HG03139 (cell line): ENCODE measurements at regions not wholly inside any gene's neighbourhood (a gene's known extent, or its start where the extent isn't known, plus 50 kb on each side); places are given as distances from the start of the nearest gene placed in this dataset.

Source experiments
- ATAC-seq: cut with Tn5 transposase; IDR thresholded peaks from one replicate; pipeline ENCODE4 v1.9.1; 2021; ENCODE audit not compliant: unreplicated experiment

DNA sequence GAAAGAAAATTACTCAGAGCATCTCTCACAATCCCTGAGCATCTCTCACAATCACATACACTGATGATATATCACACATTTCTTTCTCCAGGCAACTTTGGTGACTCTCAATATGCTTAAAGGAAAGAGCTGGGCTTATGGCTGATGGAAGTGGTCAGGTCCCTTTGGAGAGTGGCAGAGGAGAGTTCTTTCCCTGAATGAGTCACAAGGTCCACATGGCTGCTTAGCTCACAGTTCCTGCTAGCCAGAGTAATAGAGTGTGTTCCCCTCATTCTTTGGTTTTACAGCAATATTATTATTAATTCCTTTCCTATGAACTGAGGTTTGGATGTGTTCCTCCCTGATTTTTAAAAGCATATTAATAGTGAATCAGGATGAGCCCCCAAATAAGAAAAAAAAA, 287.4 kb downstream of the C7orf25 start:
- no peak for ATAC-seq

DNA sequence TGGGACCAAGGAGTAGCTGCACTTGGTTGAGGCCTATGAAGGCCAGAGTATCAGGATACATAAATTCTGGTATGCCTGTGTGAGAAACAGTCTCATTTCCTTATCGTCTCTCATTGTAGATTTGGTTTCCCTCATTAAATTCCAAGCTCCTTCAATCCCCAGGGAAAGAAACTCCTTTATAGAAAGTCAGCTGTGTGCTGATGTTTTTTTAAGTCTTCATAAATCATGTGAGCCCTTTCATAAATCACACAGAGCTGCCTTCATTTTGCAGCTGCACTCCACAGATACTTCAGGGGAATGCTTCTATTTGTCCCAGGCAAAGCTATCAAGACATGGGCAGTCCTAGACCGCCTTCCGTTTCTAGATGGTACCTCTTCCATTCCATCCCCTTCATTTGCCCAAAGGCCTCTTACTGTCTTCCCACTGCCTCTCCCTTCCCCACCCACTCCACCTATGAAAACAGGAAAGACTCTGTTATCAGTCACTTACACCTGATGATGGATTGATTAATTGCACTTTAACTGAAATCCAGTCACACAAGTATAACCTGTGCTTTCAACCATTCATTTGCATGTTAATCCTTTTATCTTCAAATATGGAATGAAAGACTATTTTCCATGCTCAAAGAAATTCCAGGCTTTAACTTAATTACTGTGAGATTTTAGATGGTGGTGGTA, 290.2 kb downstream of the C7orf25 start:
- no peak for ATAC-seq

DNA sequence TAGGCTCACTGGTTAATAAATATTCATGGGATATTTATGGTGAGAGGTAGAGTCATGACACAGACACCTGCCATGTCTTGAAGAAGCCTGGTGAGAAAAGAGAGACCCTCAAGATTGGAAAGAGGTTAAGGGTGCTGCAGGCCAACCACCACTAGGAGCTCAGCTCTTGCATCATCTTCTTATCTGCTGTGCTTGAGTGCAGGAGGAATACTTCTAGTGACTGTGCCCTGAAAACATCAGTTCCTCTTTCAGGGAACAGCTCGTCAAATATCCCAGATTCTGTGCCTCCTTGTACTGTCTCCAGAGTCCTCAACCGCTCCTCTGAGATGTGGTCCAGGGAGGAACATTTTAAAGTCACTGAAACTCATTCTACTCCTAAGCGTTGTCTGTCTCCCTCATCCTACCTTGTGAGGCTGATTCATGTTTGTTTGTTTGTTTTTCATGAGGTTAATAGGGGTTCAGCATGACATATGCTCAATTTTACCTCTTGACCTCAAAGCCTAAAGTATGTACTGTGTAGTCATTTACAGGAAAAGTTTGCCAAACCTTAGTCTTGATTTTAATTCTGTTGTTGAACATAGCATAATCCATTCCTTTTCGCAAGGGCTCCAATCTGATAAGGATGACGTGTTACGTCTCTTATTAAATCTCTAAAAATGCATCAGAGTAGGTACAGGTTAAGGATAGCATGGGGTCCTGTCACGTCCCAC, 293.1 kb downstream of the C7orf25 start:
- no peak for ATAC-seq

DNA sequence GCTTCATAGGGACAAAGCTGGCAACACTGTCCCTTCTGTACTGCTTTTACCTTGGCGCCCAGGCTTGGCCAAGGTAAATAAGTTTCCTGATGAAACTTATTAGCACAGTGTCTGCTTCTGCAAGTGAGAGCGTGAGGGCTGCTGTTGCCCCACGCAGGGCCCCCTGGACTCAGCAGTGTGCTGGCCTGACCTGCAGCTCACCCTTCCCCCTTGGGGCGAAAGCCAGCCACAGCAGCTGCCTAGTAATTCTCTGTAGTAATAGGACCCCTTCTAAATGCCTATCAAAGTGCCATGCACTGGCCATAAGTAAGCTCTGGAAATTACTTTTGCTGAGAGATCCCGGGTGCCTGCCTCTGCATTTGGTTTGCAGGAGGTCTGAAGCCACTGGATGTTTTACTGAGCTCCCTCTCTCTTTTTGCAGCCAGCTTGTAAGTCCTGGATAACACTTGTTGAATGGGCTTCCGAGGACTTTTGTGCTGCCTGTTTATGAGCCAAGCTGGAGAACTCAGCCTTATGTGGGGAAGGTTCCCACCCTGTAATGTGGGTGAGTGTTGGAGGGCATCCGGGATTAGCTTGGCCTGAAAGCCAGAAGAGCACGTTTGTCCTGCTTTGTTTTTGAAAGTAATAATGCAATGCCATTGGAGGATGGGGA, 293.9 kb downstream of the C7orf25 start:
- ATAC-seq = no peak

DNA sequence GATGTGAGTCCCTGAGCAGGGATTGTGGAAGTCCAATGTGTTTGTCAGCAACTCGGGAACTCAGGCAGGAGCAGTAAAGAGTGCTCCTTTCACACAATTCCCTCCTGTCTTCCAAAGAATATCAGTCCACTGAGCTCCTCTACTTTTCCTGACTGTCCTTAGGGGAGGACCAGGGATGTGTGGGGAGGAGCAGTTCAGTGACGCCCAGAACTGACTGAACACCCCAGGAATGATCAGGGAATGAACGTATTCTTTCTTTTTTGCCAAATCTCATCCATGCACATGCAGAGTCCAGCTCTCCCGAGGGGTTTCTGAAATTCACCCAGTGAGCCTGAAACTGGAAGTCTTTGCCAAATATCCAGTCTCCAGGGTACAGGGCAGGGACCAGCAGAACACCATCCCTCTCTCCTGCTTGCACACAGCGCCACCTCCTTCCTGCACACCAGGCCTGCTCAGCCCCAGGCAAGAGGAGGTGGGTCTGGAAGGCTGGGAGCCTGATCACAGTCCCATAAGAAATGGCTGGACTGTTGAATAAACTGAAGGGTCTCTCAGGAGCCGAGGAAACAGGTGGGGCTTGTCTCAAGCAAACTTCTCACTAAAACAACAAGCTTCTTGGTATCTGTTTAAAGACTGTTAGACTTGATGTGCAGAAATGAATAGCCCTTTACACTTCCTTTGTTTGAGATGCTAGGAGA, 294.7 kb downstream of the C7orf25 start:
- ATAC-seq = no peak

DNA sequence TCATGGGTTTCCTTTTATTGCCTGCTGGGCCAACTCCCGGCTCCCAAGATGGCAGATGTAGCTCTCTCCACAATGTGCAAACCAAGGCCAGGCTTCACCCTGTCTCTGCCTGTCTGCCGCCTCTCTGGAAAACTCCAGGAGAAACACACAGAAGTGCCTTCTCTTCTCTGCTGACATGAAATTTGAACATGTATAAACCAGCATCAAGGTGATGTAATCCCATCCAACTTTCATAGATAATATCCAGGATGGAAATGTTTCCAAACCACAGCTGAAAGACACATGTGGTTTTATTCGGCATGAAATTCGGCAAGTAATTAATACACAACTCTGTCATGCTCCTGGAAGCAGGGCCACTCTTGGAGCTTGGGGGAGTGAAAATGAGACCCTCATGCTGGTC, 297.2 kb downstream of the C7orf25 start:
- no peak for ATAC-seq

DNA sequence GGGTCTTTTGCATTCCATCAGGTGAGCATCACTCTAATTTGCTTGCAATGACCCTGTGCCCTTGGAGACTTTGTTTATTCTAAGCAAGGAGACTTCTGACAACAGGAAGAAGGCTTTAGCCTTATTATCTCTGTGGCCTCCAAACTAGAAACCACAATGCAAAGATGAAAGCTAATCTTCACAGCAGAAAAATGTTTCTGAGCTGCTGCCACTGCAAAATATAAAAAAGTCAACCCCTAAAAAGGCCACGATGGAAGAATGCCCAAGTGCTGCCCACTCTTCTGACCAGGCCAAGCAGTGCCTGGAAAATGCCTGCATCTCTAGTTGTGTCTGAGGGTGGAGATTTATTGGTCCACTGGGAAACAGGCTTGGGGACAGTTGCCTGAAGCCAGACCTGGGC, 299.9 kb downstream of the C7orf25 start:
- ATAC-seq = no peak

DNA sequence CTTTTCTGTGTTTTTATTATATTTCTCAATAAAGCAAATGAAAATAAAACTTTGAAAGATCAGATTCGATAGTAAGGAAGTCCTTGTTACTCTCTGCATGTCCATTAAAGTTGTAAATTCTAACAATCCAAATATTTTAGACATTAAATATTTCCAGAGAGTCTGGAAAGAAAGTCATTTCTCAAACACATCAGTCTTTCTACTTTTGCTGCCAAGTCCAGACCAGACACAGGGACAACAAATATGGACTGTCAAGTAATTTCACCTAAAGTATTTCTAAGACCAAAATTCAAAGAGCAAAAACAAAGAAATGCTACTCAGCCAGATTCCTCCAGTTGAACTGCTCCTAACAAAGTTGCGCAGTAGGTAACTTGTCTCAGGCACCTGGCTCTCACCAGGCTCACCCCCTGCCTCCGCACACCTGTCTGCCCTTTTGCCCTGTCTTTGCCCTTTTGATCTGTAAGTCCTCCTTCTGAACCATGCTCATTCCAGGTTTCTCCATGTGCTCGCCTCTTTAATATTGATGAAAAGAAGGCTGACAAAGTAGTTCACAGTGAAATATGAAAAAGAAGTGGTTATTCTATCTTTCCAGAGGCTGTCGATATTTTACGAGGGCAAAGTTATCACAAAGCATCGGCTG, 300.5 kb downstream of the C7orf25 start:
- no peak for ATAC-seq

DNA sequence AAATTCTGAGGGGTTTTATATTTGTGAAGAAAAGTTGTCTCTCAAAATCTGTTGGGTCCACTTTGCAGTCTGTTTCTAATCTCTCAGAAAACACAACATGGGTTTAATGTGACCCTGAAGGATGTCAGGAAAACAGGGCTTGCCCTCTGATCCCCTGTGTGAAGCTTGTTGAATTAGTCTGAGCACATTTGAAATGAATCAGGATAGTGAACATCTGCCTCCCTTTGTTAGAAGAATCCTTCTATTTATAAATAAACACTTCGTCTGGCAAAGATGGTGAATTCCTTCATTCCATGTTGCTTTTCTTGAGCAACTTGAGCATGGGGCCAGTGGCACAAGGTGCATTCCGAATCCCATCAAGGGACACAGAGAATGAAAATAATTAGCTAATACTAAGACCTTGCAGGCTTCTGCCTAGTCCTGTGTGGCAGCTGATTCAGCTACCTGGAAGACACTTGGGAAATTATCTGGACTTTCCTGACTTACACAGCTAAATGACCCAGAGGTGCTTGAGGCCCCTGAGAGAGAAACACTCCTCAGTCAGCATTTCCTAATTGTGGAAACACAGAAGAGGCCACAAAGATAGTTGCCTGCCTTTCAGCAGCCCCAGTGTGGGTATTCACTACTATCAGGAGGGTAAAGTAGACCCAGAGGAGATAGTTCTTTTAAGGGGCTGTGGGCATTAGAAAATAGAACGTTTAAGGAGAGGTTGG, 305.5 kb downstream of the C7orf25 start:
- no peak for ATAC-seq

DNA sequence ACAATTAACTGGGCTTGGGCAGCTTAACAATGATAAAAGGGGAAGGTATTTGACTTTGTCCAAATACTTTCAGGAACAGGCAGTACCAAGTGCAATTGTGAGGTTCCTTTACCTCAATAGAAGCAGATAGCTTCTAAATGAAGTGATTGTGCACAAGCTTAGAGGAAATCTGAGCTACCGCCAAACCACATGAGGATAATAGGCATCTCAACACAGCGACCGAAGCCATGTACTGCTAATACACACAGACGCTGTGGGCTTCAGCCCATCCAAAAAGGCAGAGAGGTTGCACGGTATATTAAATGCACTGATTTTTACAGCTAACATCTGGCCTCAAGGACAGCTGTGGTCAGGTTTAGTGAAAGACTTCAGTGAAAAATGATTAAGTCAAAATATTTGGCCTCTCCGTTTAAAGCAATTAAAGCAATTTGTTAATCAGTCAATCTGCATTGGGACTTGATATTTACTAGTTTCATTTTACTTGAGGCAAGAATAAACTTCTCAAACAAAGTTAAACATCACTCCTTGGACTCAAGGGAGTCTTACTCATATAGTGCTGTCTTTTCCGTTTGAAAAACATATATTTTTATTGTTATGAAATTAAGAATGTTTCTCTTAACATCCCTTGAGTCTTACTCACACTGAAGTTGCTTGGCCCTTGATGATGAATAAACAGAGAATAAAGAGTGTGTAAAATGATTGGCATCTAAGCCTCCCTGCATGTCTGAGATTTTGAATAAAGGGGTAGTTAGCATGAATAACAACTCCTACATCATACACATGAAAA, 306.3 kb downstream of the C7orf25 start:
- ATAC-seq = no peak

DNA sequence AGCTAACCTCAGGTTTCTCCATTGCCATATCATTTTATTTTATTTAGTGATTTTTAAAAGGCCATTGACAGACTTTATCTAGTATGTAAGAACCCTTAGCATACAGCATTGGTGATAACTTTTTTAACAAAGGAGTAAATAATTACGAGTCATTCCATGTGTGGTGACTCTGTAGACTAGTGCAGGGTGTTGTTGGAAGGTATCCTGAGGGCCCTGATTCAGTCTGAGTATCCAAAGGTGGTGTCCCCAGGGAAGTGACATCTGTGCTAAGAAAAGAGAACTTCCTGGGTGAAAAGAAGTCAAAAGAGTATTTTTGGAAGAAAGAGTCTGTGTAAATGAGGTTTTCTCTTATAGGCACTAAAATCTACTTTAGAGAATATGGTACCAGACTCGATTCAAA, 308.4 kb downstream of the C7orf25 start:
- ATAC-seq = no peak

DNA sequence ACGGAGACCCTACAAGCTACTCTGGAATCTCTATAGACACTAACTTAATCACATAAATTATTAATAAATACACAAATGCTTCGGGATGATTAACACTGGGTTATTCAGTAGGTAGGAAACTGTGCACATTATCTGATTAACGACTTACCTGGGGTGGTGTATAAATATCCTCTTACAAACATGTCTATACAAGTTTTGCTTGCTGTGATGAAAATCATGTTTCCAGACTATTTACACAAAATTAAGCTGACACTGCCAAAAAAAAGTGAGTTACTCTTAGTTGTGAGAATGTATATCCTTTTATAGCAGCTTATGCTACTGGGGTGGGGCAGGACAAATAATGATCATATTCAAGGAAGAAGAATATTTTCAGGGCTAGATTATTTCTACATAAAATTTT, 314.6 kb downstream of the C7orf25 start:
- no peak for ATAC-seq

DNA sequence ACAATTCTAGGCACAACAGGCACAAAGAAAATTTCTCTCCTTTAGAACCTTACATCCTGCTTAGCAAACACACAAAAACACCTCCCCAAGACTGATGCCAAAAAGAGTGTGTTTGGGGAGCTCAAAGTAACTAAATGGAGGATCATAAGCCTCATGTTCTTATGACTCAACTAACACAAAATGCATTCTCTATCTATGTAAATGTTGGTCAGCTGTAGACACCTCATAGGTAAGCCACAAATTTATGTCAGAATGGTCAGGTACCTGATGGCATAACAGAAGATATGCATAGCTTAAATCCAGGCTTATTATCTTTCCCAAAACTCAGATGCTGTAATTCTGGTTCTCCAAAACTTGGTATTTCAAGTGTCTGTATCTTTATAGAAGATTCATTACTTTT, 315.1 kb downstream of the C7orf25 start:
- no peak for ATAC-seq

DNA sequence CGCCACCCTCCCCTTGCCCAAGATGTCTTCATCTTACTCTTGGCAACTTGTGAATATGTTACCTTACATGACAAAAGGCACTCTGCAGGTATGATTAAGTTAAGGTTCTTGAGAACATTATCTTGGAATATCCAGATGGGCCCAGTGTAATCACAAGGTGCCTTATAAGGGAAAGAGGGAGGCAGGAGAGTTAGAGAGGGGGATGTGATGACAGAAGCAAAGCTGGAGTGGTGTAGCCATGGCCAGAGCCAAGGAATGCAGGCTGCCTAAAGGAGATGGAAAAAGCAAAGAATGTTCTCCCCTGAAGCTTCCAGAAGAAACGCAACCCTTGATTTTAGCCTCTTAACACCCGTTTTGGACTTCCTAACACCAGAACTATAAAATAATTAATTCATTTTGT, 318.0 kb downstream of the C7orf25 start:
- no peak for ATAC-seq

DNA sequence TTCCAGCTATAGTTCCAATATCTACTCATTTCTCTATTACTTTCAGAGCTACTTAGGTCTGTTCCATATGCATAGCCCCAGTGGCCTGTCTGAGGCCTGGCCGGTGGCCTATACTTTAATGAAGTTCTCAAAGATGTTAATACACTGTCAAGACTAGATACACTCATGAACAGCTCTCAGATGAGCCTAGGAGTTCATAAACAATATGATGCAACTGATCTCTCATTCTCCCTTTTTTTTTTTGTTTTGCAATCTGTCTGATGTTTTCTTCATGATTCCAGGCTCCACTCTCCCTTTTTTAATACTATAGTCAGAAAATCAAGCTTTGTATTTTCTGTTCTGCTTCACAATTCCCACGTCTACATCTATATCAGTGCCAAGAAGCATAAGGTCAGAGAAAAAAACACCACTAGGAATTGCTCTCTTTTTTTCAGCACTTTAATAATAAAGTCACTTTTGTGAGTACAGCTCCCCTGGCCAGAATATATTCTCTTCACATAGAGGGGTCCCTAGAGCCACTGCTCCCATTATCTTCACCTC, 321.0 kb downstream of the C7orf25 start:
- no peak for ATAC-seq

DNA sequence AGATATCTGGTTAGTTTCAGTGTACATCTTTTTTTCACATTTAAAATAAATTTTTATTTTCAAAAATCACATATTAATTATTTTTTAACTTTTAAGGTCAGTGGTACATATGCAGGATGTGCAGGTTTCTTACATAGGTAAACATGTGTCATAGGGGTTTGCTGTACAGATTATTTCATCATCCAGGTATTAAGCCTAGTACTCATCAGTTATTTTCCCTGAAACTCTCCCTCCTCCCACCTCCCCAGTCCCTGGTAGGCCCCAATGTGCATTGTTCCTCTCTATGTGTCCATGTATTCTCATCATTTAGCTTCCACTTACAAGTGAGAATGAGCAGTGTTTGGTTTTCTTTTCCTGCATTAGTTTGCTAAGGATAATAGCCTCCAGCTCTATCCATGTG, 323.0 kb downstream of the C7orf25 start:
- no peak for ATAC-seq

DNA sequence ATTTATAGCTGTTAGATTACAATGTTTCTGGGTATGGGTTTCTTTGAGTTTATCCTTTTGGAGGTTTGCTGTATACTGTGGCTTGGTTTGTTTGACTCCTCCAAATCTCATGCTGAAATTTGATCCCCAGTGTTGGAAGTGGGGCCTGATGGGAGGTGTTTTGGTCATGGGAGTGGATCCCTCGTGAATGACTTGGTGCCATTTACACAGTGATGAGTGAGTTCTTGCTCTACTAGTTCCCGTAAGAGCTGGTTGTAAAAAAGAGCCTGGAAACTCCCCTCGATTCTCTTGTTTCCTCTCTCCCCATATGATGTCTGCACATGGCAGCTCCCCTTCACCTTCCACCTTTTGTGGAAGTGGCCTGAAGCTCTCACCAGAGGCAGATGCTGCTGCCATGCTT, 324.1 kb downstream of the C7orf25 start:
- ATAC-seq = no peak

DNA sequence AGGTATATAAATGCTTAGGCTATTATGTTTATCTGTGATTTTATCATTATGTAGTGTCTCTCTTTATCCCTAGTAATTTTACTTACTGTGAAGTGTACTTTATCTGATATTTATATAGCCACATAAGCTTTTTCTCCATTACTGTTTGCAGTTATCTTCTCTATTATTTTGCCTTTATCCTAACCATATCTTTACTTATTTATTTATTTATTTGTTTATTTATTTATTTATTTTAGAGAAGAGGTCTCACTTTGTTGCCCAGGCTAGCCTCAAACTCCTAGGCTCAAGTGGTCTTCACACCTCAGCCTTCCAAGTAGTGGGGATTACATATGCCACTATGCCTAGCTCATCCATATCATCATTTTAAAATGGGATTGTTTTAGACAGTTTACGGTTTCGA, 331.8 kb downstream of the C7orf25 start:
- ATAC-seq = no peak

DNA sequence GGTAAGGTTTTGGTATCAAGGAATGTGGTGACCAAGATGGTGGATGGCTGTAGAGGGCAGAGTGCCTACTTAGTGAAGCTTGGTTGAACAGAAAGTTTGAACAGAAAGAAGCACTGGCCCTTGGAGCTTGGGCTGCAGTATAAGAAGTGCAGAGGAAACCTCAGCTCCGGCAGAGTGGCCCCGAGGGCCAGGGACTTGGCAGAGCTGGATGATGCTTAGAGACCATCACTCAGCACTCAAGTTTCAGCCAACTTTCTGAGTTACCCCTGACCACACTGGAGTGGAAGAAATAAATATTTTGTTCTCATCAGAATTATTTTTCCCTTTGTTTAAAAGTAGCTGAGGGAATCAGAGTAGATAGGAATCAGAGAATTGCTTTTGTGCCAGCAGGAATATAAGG, 336.7 kb downstream of the C7orf25 start:
- ATAC-seq = no peak

DNA sequence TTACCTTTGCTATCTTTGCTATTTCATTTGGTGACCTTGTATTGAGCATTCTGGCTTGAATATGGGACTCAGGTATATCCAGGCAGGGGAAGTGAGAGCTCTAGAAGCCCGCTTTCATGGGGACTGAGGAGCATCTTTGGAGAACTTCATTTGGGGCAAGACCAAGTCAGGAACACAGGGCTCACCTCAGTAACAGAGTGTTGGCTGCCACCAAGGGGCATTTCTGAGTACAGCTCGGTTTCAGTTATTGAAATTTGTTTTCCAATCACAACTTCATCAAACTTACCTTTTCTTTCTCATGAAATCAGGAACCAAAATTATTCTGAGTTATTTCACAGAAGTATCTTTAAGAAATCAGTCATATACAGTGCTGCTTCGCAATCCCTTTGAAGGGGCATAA, 337.2 kb downstream of the C7orf25 start:
- no peak for ATAC-seq
